Heart left ventricle (tissue), 13 donors: ENCODE measurements at regions not wholly inside any gene's neighbourhood (a gene's known extent, or its start where the extent isn't known, plus 50 kb on each side); places are given as distances from the start of the nearest gene placed in this dataset.

Experiments used
- POLR2A ChIP-seq, 2 donors: fragments of 450-650 bp; IDR thresholded peaks; one replicate each; pipeline ENCODE4 v1.6.1; 2017; ENCODE audit warnings: antibody characterized with exemption in 2 of 2, mild to moderate bottlenecking in 2 of 2, moderate library complexity in 2 of 2
- TF ChIP-seq, protein P1 (sequence below), 12 donors: fragments of 200-600 bp; sonication (generic) in 4 of 12; IDR thresholded peaks; one replicate each; pipeline versions ENCODE4 v1.5.0 to v1.8.0; 2018 to 2022; ENCODE audit warnings: antibody characterized with exemption in 12 of 12, mild to moderate bottlenecking in 5 of 12
- donor health status: ischemic (EF 13 %, LVEDD 7.1; RV severe dilation, severe dysfunction).
- donor health status: DM: no; HTN: yes; CAD: no.
- donor health status: DM: no; HTN: no; CAD: no.
- donor health status: ischemic (EF 25% LVEDD 6.9; RV normal size, moderate dysfunction).
- donor health status: ischemic (EF 25% LVEDD 5.7; RV mildly dilated, moderate dysfunction).
- donor health status: ischemic (EF 35%, LVEDD 5.7; RV mildly dilated, moderate dysfunction).
- donor health status: nonischemic (EF 11% LVEDD 7.7; RV severe dilation, severe dysfunction).
- donor health status: DM: yes; HTN: yes; CAD: no.
- donor health status: PGD.
- donor health status: ischemic (EF 29% LVEDD 5.4; RV normal size, mild dysfunction).
- donor health status: nonischemic (EF 23%, LVEDD 6.1; RV moderate dilation, normal function).

DNA sequence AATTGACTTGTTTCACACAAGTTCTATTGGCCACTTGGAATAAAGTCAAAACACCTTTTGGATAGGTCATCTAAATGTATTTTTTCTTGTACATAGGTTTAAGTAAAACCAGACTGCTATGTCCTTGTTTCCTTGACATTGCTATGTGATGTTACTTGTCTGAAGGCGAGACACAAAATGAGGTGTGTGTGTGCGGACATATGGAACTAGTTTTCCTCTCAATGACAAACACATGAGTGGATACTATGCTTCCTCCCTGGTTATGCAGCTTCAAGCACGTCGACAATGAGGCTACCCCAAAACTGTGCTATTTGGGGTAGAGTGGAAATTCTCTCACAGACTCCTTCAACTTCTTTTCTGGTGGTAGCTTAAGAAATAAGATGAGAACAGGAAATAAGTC, 276.8 kb downstream of the GAS1 start:
- no peak for TF ChIP-seq POLR2A (IDR thresholded peaks at IDR 0.05)
- TF ChIP-seq, protein P1, sequence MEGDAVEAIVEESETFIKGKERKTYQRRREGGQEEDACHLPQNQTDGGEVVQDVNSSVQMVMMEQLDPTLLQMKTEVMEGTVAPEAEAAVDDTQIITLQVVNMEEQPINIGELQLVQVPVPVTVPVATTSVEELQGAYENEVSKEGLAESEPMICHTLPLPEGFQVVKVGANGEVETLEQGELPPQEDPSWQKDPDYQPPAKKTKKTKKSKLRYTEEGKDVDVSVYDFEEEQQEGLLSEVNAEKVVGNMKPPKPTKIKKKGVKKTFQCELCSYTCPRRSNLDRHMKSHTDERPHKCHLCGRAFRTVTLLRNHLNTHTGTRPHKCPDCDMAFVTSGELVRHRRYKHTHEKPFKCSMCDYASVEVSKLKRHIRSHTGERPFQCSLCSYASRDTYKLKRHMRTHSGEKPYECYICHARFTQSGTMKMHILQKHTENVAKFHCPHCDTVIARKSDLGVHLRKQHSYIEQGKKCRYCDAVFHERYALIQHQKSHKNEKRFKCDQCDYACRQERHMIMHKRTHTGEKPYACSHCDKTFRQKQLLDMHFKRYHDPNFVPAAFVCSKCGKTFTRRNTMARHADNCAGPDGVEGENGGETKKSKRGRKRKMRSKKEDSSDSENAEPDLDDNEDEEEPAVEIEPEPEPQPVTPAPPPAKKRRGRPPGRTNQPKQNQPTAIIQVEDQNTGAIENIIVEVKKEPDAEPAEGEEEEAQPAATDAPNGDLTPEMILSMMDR (IDR thresholded peaks at IDR 0.05) = no peak
